ENCODE measurements at regions not wholly inside any gene's neighbourhood (a gene's known extent, or its start where the extent isn't known, plus 50 kb on each side); places are given as distances from the start of the nearest gene placed in this dataset.
"Not testable (repeated sequence)": the region's sequence is repeated elsewhere in the genome, so short reads cannot be mapped to it uniquely, and the experiment has no call there.

DNA sequence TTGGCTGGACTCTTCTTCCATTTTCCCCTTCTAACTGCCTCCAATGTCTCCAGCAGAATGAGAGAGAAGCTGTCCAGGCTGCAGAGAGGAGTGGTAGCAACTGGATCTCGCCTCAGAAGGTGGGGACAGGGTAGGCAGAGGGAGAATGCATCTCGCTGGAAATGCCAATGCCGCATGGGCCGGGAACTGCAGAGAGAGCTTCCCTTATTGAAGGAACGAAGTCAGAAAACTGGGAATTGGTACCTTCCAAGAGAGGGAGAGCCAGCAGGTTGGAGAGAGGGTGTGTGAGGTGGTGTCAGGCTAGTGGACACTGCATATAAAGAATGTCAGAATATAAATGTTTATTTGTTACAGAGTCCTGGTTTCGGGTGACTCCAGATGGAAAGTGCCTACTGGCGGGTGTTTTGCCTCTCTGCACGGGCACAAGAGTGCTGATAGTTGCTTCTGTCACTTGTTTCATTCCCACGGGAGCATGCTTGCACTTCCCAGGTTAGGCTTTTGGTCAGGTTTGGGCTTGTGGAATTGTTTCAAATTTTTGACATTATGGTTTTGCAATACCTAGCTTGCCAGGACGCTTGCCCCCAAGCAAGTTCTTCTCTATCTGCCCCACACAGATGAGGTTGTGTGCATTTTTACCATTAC, 156.8 kb upstream of the STS start:
- DNase-seq, result no peak

DNA sequence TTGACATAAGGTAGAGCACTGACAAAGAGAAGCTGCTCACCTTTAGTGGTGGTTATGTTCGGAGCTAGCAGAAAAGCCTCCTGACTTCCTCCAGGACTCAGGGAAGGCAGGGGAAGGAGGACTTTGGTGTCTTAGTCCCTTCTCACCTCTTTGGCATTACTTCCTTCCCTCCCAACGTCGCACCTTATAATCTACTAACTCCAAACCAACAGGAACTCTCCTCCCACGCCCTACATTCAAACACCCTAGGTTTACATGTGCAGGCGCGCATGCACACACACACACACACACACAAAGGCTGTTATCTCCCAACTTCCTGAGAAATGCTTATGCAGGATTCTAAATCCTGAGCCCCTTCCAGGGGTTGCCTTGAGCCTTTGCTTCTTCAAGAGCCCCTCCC, 157.7 kb upstream of the STS start:
- no peak for DNase-seq

DNA sequence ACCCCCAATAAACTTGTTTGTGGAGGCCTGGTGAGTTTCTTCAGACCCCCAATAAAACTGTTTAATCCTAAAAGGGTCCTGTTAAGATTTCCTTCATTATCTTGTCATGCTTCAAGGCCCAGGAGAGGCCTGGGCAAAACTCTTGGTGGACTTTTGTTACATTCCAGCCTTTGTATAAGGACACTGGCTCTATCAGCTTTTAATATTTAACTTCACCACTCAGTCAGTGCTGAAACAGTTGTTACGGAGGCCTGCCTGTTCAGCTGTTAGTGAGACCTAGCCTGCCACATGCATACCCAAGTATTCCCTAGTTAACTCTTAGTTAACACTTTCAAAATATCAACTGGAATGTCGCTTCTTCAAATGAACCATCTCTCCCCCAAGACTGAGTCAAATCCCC, 158.8 kb upstream of the STS start:
- not testable (repeated sequence) for DNase-seq

DNA sequence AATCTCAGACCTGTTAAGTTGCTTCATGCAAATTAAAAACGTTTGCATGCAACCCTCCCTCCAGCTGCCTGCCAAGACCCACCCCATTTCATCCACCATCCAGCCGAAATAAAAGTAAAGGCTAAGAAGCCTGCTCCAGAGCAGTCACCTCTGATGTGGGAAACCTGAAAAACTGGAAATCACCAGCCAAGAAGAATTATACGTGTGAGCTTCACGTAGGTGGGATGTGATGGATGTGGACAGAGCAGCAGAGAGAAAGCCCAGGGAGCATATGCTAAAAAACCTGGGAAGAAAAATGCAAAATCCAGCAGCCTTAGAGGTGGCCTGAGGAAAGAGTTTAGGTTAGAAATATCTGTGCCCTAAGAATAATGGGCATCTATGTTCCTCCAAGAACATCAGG, 160.6 kb upstream of the STS start:
- DNase-seq, result no peak

DNA sequence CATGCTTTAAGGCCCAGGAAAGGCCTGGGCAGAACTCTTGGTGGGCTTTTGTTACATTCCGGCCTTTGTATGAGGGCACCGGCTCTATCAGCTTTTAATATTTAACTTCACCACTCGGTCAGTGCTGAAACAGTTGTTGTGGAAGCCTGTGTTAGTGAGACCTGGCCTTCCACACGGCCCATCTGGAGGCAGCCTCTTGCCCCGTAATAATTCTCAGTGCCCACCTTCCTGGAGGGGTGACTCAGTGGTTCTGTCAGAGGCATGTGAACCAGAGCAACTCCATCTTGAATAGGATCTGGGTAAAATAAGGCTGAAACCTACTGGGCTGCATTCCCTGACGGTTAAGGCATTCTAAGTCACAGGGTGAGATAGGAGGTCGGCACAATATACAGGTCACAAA, 162.0 kb upstream of the STS start:
- no peak for DNase-seq

DNA sequence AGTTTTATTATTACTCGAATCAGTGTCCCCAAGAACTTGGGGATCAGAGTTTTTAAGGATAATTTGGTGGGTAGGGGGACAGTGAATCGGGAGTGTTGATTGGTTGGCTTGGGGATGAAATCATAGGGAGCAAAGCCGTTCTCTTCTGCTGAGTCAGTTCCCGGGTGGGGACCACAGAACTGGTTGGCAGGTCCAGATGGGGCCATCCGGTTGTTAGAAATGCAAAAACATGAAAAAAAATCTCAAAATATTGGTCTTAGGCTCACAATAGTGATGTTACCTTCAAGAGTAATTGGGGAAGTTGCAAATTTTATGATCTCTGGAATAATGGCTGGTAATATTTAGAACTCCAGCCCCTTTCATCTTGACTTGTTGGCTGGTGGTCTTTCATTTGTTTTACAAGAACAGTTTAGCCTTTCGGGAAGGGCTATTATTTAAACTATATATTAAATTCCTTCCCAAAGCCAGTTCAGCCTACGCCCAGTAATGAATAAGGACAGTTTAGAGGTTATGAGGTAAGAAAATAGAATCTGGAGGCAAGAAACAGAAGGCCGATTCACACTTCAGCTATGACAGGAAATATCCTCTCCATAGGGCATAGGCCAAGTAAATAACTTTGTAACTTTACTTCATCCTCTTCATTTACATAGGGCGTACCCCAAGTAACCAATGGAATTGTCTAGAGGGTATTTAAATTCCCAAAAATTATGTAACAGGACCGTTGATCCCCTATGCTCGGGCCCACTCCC, 164.1 kb upstream of the STS start:
- DNase-seq, result no peak

DNA sequence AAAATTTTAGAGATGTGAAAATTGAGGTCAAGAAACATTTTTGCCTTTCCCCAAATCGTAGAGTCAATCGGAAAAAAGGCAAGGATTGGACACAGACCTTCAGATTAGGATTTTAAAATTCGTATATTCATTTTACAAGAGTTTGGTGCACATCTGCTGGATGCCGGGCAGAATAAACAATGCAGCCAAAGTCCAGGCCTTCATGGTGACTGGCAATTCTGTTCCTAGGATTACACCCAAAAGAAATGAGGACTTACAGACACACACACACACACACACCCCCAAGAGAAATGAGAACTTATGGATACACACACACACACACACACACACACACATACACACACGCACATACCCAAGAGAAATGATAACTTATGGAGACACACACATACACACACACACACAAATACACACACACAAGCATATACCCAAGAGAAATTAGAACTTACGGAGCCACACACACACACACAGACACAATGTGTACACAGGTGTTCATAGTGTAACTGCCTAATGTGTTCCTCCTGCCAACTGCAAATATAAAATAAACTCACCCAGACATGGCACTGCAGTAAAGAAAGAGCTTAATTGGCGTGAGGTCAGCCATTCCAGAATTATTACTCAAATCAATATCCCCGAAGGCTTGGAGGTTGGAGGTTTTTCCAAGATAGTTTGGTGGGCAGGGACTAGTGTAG, 165.7 kb upstream of the STS start:
- DNase-seq, result no peak

DNA sequence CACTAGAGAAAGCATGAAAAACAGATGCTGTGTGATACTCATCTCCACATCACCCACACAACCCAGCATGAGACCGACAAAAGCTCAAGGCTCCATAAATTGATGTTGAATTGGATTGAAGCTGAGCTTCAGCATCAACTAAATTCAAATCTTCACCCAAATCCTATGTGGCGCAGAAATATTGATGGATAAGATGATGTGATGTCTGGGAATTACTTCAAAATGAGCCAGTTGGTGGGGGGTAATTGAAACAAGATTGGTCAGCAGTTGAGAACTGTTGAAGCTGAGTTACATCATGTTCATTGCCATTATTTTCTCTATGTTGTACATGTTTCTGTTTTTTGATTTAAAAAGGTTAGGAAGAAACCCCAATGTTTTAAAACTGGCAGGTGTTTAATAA, 166.5 kb upstream of the STS start:
- no peak for DNase-seq

DNA sequence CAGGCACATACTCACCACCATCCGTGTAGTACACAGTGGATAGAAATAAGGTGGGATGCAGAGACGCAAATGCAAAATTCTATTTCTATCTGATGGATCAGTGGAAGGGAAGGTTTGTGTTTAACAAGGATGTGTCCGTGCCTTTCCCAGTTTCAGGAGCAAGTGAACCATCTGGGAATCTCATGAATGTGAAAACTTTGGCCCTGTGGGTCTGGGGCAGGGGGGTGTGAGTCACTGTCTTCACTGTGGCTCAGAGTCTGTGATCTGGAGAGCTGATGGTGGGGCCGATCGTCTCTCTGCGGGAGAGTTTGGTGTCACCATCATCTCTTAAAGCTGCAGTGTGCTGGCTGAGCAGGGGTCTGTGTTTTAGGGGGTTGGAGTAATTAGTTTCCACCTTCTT, 179.3 kb upstream of the STS start:
- DNase-seq, result no peak

DNA sequence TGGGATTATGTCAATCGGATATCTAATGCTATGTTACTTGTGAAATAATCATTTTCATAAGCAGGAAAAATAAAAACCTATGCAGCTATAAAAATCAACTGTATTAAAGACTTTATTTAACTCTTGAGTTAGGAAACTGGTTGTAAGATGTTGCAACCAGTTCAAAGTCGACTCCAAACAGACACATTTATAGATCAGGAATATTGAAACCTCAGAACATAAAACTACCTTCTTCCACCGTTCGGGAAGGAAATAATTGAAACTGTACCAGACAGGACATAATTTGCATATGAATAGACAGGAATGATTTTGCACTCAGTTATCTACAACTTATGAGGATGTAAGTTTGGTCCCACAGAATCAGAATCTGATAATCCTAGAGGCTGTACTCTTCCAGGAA, 181.8 kb upstream of the STS start:
- DNase-seq, result no peak

DNA sequence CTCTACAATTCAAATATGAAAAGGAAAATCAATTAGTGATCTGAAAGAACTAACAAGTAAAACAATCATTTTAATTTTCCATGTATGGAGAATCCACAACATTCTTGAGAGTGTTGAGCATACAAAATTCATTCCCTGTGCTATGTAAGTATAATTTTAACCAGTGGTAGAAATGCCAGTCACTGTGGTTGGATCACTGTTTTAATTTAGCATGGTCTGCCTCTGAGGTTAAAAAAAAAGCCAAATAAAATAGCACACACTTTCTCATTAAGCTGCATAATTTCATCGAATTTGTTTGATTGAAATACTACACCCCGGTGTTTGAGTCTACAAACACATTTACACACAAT, 185.5 kb upstream of the STS start:
- no peak for DNase-seq

DNA sequence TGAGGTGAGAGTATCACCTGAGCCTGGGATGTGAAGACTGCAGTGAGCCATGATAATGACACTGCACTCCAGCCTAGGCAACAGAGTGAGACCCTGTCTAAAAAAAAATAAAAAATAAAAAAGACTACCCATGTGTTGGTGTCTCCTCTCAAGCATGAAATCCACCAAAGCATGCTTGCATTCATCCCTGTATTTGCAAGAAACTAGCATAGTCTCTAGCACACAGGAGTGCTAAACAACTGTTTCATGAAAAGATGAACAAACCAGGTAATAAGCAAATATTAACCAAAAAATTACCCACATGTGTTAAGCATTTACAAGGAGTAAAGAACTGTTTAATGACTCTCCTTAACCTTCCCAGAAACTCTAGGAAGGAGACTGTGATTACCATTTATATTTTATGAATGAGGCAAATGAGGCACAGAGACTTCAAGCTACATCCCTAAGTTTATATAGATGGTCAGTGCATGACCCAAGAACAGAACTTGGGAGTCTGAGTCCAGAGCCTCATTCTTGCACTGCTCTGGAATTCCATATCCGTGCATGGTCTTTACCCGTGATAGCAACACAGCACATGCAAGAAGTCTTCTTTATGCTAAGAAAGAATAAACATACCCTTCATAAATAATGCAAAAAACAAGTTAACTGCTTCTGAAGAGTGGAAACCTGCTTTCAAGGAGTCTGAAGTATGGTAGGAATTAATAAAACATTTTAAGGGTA, 186.1 kb upstream of the STS start:
- no peak for DNase-seq

DNA sequence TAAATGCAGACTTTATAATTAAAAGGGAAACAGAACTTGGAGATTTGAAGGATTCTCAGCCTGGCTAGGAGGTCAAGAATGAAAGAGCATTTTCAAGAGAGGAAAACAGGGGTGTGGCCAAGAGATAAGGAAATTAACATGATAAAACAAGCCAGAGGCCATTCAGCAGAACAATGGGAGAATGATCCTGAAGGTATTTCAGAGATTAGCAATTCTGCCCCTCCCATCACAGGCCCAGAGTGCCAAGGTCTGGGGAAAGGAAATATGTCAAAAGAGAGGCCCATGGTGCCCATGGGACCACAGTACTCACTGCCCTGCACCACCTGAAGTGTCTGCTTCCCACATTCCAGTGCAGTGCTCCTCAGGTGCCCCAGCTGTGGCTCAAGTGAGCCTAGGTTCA, 188.5 kb upstream of the STS start:
- DNase-seq, result no peak

DNA sequence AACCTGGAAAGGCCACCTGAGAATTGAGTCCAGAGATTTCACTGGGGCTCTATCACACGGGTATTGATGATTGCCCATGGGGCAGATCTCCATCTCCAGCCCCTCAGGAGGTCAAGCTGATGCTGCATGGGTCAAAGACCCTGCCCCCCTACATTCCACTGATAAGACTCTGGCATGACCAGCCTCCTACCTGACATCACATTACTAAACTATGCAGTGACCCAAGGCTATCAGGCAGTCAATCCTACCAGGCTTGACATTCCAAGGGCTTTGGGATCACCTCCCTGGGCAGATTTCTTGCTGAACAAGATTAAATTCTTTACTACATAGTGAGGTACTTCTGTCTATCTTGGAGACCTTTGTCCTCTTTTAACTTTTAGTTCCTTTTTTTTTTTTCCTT, 192.7 kb upstream of the STS start:
- DNase-seq, result no peak

DNA sequence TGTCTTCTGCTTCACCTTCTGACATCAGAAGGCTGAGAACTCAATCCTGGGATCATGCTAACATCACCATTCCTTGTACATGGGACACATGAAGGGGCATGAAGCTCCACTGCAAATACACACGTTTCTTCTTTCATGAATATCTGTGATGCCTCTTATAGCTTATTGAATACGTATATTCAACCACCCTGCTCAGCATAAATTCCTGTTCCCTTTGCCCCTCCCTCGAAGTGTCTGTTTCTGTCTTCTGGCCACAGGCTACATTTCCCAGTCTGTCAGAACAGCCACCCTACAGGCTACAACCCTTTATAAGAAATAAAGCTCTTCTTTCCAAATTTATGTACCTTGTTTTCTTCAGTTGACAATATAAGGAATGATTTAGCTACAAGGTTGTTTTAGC, 201.3 kb upstream of the STS start:
- DNase-seq, result no peak

DNA sequence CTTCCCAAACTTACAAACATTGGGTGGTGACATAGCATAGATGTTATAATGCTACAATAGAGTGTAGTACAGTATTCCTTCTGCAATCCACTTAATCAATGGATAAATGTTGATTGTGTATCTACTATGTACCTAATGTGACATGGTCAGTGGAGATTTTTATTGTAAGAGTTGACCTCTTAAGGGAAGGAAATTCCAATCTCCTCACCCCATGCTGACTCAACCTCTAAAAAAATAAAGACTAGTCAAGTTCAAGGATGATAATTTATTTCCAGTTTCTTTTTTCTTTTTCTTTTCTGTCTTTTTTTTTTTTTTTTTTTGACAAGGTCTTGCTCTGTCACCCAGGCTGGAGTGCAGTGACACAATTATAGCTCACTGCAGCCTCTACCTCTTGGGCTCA, 206.5 kb upstream of the STS start:
- no peak for DNase-seq

DNA sequence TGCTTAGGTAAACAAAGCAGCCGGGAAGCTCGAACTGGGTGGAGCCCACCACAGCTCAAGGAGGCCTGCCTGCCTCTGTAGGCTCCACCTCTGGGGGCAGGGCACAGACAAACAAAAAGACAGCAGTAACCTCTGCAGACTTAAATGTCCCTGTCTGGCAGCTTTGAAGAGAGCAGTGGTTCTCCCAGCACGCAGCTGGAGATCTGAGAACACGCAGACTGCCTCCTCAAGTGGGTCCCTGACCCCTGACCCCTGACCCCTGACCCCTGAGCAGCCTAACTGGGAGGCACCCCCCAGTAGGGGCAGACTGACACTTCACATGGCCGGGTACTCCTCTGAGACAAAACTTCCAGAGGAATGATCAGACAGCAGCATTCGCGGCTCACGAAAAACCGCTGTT, 214.6 kb upstream of the STS start:
- DNase-seq, result not testable (repeated sequence)

DNA sequence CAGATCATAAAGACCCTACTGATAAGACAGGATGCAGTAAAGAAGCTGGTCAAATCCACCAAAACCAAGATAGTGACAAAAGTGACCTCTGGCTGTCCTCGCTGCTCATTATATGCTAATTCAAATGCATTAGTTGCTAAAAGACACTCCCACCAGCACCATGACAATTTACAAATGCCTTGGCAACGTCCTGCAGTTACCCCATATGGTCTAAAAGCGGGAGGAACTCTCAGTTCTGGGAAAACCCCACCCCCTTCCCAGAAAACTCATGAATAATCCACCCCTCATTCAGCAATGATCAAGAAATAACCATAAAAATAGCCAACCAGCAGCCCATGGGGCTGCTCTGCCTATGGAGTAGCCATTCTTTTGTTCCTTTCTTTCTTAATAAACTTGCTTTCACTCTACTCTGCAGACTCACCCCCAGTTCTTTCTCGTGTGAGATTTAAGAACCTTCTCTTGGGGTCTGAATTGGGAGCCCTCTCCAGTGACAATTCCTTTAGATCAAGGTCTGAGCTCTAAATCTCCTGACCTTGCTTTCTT, 217.1 kb upstream of the STS start:
- DNase-seq, result no peak

DNA sequence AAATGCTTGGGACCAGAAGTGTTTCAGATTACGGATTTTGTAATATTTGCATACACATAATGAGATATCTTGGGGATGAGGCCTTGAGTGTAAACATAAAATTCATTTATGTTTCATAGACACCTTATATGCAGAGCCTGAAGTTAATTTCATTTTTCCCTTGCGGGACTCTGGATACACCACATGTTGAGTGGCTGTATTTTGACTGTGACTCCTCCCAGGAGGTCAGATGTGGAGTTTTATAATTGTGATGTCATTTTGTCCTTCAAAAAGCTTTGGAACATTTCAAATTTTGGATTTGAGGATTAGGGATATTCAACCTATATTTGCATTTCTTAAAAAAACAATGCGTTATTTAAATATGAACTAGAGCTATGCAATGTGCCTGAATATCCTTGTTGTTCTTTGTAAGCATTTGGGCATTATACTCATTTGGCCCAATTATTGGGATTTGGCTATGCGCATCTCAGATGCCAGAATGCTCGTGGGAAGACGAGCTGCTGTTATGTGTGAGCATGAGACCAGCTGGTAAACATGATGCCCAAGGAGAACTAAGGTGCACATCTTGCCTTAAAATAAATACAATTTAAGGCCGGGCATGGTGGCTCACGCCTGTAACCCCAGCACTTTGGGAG, 223.0 kb upstream of the STS start:
- DNase-seq, result no peak

DNA sequence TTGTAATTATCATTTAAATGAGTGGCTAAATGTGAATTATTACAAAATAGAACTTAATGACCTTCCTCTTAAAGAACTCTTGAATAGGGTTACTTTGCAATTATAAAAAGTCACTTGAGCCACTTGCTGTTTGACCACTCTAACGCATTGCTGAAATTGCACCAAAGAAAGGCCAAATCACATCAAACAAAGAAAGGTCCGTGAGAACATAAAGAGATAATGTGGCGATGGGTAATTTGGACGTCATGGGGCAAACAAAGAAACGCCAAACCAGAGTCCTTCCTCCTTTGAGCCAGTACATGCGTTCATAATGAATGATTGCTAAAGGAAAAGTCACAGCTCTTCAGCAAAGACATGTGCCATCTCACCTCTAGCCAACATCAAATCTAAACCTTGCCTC, 229.8 kb upstream of the STS start:
- no peak for DNase-seq

DNA sequence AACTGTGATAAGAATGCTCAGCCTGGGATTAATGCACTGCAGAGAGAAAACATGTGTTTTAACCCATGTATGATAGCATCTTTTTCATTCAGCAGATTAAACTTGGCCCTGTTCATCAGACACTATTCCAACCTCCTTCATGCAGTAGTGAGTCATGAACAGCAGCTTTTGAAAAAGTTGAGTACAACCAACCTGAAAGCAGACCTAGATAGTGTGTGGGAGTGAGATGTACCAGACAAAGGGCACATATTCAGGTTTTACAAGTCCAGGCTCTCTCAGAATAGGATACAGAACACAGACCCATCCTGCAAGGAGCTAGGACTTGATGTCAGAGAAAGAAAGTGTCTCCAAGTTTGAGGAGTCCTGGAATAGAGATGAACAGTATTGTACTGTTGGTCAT, 237.3 kb upstream of the STS start:
- DNase-seq, result no peak

DNA sequence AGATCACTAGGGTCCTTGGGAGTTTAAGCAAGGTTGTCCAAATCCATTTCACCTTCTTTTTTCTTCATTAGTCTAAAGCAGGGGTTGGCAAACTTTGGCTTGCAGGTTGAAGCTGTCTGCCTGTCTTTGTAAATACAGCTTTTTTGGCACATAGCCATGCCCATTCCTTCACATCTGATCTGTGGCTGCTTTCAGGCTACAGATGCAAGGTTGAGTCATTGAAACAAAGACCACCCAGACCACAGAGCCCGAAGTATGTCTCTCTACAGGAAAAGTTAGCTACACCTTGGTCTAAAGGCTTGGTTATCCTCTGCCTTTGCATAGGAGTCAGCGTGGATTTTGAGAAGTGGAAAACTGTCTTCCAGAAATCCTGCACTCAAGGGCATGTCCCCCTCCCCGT, 238.1 kb upstream of the STS start:
- DNase-seq, result no peak

DNA sequence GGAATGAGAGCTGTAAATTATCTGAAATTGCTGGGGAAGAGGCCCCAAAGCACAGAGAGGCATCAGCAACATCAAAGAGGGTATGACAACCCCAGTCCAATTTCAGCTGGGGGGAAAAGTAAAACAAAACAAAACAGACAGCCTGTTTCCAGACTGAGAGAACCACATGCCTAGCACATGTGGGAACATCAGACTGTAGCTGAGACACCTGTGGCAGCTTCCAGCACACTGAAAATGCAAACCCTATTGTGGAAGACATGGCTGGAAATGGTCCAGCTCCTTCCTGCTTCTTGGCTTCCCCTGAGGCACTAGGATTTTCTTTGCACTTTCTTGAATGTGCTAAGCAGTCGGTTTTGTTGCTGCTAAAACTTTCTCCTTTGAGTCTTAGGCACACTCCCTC, 240.9 kb upstream of the STS start:
- no peak for DNase-seq
